Testis (tissue), 2 donors: ENCODE measurements at regions not wholly inside any gene's neighbourhood (a gene's known extent, or its start where the extent isn't known, plus 50 kb on each side); places are given as distances from the start of the nearest gene placed in this dataset.

Source experiments
- POLR2A ChIP-seq: fragments of 450-650 bp; IDR thresholded peaks from one replicate; pipeline ENCODE4 v1.6.1; 2017; ENCODE audit warnings: antibody characterized with exemption, mild to moderate bottlenecking, moderate library complexity
- TF ChIP-seq, protein P1 (sequence below), 3 experiments: fragments of 450-650 bp in 2 of 3; fragments of 200-600 bp in 1 of 3; sonication (generic) in 1 of 3; IDR thresholded peaks; one replicate each; pipeline ENCODE4 v1.5.1; 2016 to 2019; ENCODE audit warnings: antibody characterized with exemption in 3 of 3, mild to moderate bottlenecking in 2 of 3, moderate library complexity in 1 of 3

GRCh38 chr2:120945832-120946499, 210.3 kb downstream of the GLI2 start:
- TF ChIP-seq, protein P1, sequence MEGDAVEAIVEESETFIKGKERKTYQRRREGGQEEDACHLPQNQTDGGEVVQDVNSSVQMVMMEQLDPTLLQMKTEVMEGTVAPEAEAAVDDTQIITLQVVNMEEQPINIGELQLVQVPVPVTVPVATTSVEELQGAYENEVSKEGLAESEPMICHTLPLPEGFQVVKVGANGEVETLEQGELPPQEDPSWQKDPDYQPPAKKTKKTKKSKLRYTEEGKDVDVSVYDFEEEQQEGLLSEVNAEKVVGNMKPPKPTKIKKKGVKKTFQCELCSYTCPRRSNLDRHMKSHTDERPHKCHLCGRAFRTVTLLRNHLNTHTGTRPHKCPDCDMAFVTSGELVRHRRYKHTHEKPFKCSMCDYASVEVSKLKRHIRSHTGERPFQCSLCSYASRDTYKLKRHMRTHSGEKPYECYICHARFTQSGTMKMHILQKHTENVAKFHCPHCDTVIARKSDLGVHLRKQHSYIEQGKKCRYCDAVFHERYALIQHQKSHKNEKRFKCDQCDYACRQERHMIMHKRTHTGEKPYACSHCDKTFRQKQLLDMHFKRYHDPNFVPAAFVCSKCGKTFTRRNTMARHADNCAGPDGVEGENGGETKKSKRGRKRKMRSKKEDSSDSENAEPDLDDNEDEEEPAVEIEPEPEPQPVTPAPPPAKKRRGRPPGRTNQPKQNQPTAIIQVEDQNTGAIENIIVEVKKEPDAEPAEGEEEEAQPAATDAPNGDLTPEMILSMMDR (IDR thresholded peaks at IDR 0.05): no peak
- no peak for TF ChIP-seq POLR2A
